ENCODE measurements at regions not wholly inside any gene's neighbourhood (a gene's known extent, or its start where the extent isn't known, plus 50 kb on each side); places are given as distances from the start of the nearest gene placed in this dataset.
"Not testable (repeated sequence)": the region's sequence is repeated elsewhere in the genome, so short reads cannot be mapped to it uniquely, and the experiment has no call there.

GRCh38 chr3:56924700-56925099 is 123.0 kb upstream of the ARHGEF3 start:
- DNase-seq (ENCODE audit: low spot score): not testable (repeated sequence)

- DNase-seq (ENCODE audit: low spot score): no peak
Observed at GRCh38 chr3:56923526-56924224, 121.9 kb upstream of the ARHGEF3 start.

GRCh38 chr3:56921573-56922453 is 120.1 kb upstream of the ARHGEF3 start:
- no peak for DNase-seq (ENCODE audit: low spot score)

- no peak for DNase-seq (ENCODE audit: low spot score)
Observed at GRCh38 chr3:56919797-56920195, 118.0 kb upstream of the ARHGEF3 start.

- DNase-seq (ENCODE audit: low spot score): no peak
Observed at GRCh38 chr3:56919137-56919796, 117.5 kb upstream of the ARHGEF3 start.

- no peak for DNase-seq (ENCODE audit: low spot score)
Observed at GRCh38 chr3:56918111-56918568, 116.4 kb upstream of the ARHGEF3 start.

GRCh38 chr3:56917361-56918110 is 115.8 kb upstream of the ARHGEF3 start:
- DNase-seq (ENCODE audit: low spot score): no peak

- DNase-seq (ENCODE audit: low spot score): no peak
Observed at GRCh38 chr3:56916716-56917360, 115.1 kb upstream of the ARHGEF3 start.

- DNase-seq (ENCODE audit: low spot score): no peak
Observed at GRCh38 chr3:56915966-56916586, 114.3 kb upstream of the ARHGEF3 start.

- no peak for DNase-seq (ENCODE audit: low spot score)
Observed at GRCh38 chr3:56914646-56915045, 112.9 kb upstream of the ARHGEF3 start.

- DNase-seq (ENCODE audit: low spot score): no peak
Observed at GRCh38 chr3:56911363-56911762, 109.6 kb upstream of the ARHGEF3 start.

GRCh38 chr3:56909349-56909748 is 107.6 kb upstream of the ARHGEF3 start:
- no peak for DNase-seq (ENCODE audit: low spot score)

- no peak for DNase-seq (ENCODE audit: low spot score)
Observed at GRCh38 chr3:56908004-56908403, 106.3 kb upstream of the ARHGEF3 start.

- DNase-seq (ENCODE audit: low spot score): no peak
Observed at GRCh38 chr3:56904552-56905215, 102.9 kb upstream of the ARHGEF3 start.

GRCh38 chr3:56903231-56903782 is 101.6 kb upstream of the ARHGEF3 start:
- DNase-seq (ENCODE audit: low spot score): no peak

- DNase-seq (ENCODE audit: low spot score): no peak
Observed at GRCh38 chr3:56902468-56903160, 100.9 kb upstream of the ARHGEF3 start.

- DNase-seq (ENCODE audit: low spot score): no peak
Observed at GRCh38 chr3:56900801-56901200, 99.1 kb upstream of the ARHGEF3 start.

GRCh38 chr3:56899851-56900250 is 98.1 kb upstream of the ARHGEF3 start:
- no peak for DNase-seq (ENCODE audit: low spot score)

GRCh38 chr3:56899078-56899477 is 97.3 kb upstream of the ARHGEF3 start:
- no peak for DNase-seq (ENCODE audit: low spot score)
